RPMI7951 (cell line): ENCODE measurements at regions not wholly inside any gene's neighbourhood (a gene's known extent, or its start where the extent isn't known, plus 50 kb on each side); places are given as distances from the start of the nearest gene placed in this dataset.

Experiments
- DNase-seq: peaks from one replicate; pipeline ENCODE4 v3.0.0-alpha.2; 2012; ENCODE audit warnings: low read depth

DNA sequence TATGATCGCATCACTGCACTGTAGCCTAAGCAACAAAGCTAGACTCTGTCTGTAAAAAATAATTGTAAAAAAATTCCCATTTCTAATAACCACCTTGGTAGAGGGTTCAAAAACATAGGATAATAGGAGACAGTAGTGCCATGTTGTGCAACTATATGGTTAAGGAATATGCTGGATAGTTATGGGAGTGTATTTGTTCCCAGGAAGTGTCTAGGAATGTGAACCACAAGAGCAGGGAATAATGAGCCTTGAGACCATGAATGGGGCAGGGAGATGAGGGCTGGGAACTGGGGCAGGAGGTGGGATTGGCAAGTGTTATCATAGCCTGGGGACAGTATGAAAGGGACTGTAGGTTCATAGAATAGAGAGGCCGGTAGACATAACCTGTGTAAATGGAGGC is 50.4 kb downstream of the RUSC2 start:
- no peak for DNase-seq

DNA sequence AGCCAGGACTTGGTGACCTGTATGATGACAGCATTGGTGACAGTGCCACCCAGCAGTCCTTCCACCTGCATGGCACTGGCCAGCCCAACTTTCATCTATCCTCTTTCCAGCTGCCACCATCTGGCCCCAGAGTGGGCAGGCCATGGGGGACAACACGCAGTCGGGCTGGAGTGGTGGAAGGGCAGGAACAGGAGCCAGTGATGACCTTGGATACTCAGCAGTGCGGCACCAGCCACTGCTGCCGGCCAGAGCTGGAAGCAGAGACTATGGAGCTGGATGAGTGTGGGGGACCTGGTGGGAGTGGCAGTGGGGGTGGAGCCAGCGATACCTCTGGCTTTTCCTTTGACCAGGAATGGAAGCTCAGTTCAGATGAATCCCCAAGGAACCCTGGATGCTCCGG is 56.9 kb downstream of the RUSC2 start:
- no peak for DNase-seq

DNA sequence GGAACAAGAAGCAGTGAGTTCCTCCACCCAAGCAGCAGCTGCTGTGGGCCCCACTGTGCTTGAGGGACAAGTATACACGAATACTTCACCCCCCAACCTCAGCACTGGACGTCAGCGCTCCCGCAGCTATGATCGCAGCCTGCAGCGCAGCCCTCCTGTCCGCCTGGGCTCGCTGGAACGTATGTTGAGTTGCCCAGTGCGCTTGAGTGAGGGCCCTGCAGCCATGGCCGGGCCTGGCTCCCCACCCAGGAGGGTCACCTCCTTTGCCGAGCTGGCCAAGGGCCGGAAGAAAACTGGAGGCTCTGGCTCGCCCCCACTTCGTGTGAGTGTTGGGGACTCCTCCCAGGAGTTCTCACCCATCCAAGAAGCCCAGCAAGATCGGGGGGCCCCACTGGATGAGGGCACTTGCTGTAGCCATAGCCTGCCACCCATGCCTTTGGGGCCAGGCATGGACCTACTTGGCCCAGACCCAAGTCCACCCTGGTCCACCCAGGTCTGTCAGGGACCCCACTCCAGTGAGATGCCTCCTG is 57.1 kb upstream of the TESK1 start:
- DNase-seq, result no peak

DNA sequence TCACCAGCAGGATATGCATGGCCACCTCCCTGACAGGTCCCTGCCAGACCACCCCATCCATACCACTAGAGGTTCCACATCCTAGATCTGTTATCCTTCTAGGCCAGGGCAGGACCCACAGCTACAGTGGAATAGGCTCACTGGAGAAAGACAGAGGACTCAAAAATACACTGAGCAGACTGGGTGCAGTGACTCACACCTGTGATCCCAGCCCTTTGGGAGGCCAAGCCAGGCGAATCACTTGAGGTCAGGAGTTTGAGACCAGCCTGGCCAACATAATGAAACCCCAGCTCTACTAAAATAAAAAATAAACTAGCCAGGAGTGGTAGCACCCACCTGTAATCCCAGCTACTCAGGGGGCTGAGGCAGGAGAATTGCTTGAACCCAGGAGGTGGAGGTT is 56.5 kb upstream of the TESK1 start:
- DNase-seq, result no peak

DNA sequence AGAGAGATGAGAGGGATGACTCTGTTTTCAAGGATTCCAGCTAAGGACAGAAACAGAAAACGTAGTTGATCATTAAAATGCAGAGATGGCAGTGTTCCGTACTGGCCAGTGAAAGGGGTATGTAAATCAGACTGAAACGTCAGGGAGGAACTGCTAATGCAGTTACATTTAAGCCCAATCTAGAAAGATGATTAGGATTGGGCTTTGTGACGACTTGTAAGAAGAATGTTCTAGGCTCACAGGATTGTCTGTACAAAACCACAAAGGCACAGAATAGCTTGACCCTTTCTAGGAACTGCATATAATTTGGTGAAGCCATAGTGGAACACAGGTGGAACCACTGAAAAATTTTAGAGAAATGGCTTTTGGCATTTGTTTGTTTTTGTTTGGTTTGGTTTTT is 55.6 kb upstream of the TESK1 start:
- no peak for DNase-seq

DNA sequence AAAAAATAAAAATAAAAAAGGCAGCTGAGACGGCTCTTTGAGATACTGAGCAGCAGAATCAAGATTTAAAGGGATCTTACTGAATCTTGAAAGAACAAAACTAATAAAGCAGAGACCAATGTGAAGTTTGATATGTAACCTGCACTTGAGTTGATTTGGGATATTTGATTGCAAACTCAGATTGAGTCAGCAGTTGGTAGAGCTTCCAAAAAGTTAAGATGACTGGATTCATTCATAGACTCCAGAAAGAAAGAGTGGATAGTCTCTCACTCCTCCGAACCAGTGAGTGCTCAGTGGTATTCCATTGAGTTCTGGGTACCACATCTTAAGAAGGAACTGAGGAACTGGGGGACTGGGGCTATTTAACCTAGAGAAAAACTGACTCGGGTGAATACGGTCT is 52.7 kb upstream of the TESK1 start:
- DNase-seq, result no peak

DNA sequence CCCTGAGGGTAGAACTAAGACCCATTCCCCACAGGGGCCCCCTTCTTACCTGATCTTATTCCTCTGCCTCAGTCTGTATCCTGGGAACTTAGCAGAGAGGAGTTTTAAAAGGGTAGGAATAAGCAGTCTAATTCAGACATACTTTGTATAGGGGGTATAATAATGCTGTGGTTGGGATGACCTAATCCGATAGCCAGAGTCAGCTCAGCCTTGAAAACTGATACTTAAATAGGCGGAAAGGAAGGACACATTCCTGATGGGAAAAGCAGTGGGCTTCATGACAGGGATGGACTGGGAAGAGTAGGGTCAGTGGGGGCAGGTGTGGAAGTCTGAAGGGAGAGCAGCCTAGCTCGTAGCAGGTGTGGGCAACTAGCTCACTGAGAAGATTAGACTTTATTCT is 52.2 kb upstream of the TESK1 start:
- DNase-seq, result no peak

DNA sequence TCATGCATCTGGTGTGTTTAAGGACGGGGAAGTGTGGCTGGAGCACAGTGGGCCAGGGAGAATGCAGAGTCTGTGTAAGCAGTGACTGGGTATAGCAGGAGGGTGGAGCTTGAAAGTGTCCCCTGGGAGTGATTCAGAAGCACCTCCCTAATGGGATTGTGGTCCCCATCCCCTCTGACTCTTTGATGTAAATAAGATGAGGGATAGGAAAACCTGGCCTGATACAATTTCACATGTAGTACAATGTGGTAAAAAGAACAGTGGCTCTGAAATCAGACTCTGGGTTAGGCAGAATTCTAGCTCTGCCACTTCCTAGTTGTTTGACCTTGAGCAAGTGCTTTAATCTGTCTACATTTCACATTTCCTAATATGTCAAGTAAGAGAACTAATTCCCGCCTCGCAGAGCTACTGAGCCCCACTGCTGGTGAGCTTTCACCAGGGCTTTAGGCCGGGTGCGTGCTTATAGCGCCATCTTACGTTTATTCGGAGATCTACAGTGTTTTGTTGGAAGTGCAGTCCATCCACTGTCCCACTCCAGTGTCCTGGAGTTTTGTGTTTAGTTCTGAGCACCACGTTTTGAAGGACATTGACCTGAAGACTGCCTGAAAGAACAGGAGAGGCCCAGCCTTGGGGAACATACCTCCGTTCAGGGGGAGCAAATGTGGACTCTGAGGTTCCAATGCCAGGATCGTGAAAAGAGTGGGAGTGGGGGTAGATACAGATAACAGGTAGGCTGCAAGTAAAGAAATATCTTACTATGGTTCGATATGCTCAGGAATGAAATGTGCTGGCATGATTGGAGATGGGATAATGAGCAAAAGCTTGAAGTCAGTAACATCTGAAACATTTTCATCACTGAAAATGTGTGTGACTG is 51.2 kb upstream of the TESK1 start:
- peak; percentile 66 for DNase-seq

DNA sequence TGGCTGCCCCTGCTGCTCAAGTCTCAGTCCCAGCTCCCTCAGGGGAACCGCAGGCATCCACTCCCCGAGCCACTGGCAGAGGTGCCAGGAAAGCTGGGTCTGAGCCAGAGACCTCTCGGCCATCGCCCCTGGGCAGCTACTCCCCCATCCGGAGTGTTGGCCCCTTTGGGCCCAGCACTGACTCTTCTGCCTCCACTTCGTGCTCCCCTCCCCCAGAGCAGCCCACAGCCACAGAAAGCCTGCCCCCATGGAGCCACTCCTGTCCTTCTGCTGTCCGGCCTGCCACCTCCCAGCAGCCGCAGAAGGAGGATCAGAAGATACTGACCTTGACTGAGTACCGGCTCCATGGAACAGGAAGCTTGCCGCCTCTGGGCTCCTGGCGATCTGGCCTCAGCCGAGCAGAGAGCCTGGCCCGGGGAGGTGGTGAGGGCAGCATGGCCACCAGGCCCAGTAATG is 49.8 kb upstream of the TESK1 start:
- DNase-seq, result no peak
